ENCODE measurements at regions not wholly inside any gene's neighbourhood (a gene's known extent, or its start where the extent isn't known, plus 50 kb on each side); places are given as distances from the start of the nearest gene placed in this dataset.

GRCh38 chr9:105043370-105043936, 115.5 kb upstream of the ABCA1 start:
- Histone ChIP-seq H3K4me2 (replicated peaks; ENCODE audit: extremely low read depth, low read length, poor library complexity, severe bottlenecking) (no peak overlapping the region), H4K20me1 (ENCODE audit: insufficient read depth, low read length) (no peaks in the 10 kb centered on the region), H3K4me1 (ENCODE audit: control insufficient read depth in 1 of 2, insufficient read depth in 2 of 2, low read length in 2 of 2) (peaks cover 22 to 31% of the 10 kb centered on the region in 2 donors), H3K9me3 (replicated peaks in 1 of 2; ENCODE audit: control insufficient read depth in 1 of 2, insufficient read depth in 1 of 2, low read length in 2 of 2) (peaks cover 0 to 6% of the 10 kb centered on the region in 2 donors), H3K27me3 (ENCODE audit: control insufficient read depth in 2 of 2, insufficient read depth in 2 of 2, low read length in 2 of 2) (no peaks in the 10 kb centered on the region), H2AFZ (ENCODE audit: insufficient read depth, low read depth, low read length, poor library complexity, severe bottlenecking) (no peak overlapping the region), H3K9ac (ENCODE audit: insufficient read depth, low read length, poor library complexity, severe bottlenecking) (no peak overlapping the region), H3K27ac (ENCODE audit: low read depth in 1 of 2, low read length in 2 of 2) (peak overlapping the region in 1 of 2 donors; percentile 62), H3K4me3 (replicated peaks in 1 of 3; ENCODE audit: low read depth in 2 of 3, low read length in 3 of 3) (no peak overlapping the region), H3K36me3 (replicated peaks in 1 of 2; ENCODE audit: control insufficient read depth in 1 of 2, insufficient read depth in 2 of 2, low read length in 2 of 2) (no peaks in the 10 kb centered on the region), H3K79me2 (ENCODE audit: insufficient read depth, low read length) (no peaks in the 10 kb centered on the region)
- intact Hi-C loops (cut with micrococcal nuclease) = no loop called here
- TF ChIP-seq CTCF (IDR thresholded peaks at IDR 0.05) = no peak
- H3K27ac Mint-ChIP-seq = peak overlapping the region in 6 of 7 donors; percentile 15 to 70 (median 48)
- H3K27me3 Mint-ChIP-seq (ENCODE audit: low read depth in 3 of 3) = no peaks in the 10 kb centered on the region
- no CpG with 5 or more reads among the region's 3 CpGs for WGBS (ENCODE audit: insufficient coverage)
- H3K9me3 Mint-ChIP-seq = peaks cover 0 to 6% (median 2%) of the 10 kb centered on the region in 7 donors
- peaks cover 31% of the 10 kb centered on the region for H3K4me1 Mint-ChIP-seq
- H3K4me3 Mint-ChIP-seq = no peak overlapping the region
- DNase-seq = peak in 1 of 3 donors; percentile 25
- H3K36me3 Mint-ChIP-seq = peaks cover 0 to under 1% of the 10 kb centered on the region in 2 donors

- H3K36me3 ChIP-seq (replicated peaks in 1 of 2; ENCODE audit: control insufficient read depth in 1 of 2, insufficient read depth in 2 of 2, low read length in 2 of 2) = no peaks in the 10 kb centered on the region
- Mint-ChIP-seq H3K27ac (peak overlapping the region in 1 of 7 donors; percentile 57), H3K36me3 (no peaks in the 10 kb centered on the region), H3K4me3 (no peak overlapping the region), H3K9me3 (peaks cover 0 to 6% (median 2%) of the 10 kb centered on the region in 7 donors), H3K27me3 (ENCODE audit: low read depth in 3 of 3) (no peaks in the 10 kb centered on the region), H3K4me1 (peaks cover 31% of the 10 kb centered on the region)
- H3K27ac ChIP-seq (ENCODE audit: low read depth in 1 of 2, low read length in 2 of 2) = no peak overlapping the region
- intact Hi-C loops (cut with micrococcal nuclease) = no loop called here
- DNase-seq = no peak
- H3K4me1 ChIP-seq (ENCODE audit: control insufficient read depth in 1 of 2, insufficient read depth in 2 of 2, low read length in 2 of 2) = peaks cover 22 to 31% of the 10 kb centered on the region in 2 donors
- no peak overlapping the region for H3K9ac ChIP-seq (ENCODE audit: insufficient read depth, low read length, poor library complexity, severe bottlenecking)
- H4K20me1 ChIP-seq (ENCODE audit: insufficient read depth, low read length) = no peaks in the 10 kb centered on the region
- peaks cover 0 to 6% of the 10 kb centered on the region in 2 donors for H3K9me3 ChIP-seq (replicated peaks in 1 of 2; ENCODE audit: control insufficient read depth in 1 of 2, insufficient read depth in 1 of 2, low read length in 2 of 2)
- H3K4me2 ChIP-seq (replicated peaks; ENCODE audit: extremely low read depth, low read length, poor library complexity, severe bottlenecking) = no peak overlapping the region
- 96% methylated on average over 2 of the region's 2 CpGs for WGBS (ENCODE audit: insufficient coverage)
- H2AFZ ChIP-seq (ENCODE audit: insufficient read depth, low read depth, low read length, poor library complexity, severe bottlenecking) = no peak overlapping the region
- no peaks in the 10 kb centered on the region for H3K27me3 ChIP-seq (ENCODE audit: control insufficient read depth in 2 of 2, insufficient read depth in 2 of 2, low read length in 2 of 2)
- H3K79me2 ChIP-seq (ENCODE audit: insufficient read depth, low read length) = no peaks in the 10 kb centered on the region
- no peak overlapping the region for H3K4me3 ChIP-seq (replicated peaks in 1 of 3; ENCODE audit: low read depth in 2 of 3, low read length in 3 of 3)
- TF ChIP-seq CTCF (IDR thresholded peaks at IDR 0.05) = no peak
These were observed 116.6 kb upstream of the ABCA1 start for GRCh38 chr9:105044518-105044917.

Measured in CD14-positive monocyte (primary cell).